ENCODE measurements at regions not wholly inside any gene's neighbourhood (a gene's known extent, or its start where the extent isn't known, plus 50 kb on each side); places are given as distances from the start of the nearest gene placed in this dataset.

DNA sequence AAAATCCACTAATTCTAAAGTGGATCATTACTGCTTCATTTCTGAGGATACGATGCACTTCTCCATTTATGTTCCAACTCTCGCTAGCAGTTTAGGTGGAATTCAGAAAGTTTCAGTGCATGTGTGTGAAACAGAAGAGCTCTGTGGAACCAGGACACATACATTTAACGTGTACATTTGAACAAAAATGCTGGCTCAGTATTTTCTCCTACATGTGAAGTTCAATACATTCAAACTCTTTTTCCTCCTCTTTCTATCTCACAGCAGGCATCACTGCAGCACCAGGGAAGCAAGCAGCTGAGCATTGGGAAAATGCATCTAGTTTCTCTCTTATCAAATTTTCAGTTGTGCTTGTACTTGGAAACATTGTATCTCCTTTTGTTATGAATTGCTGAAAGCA, 169.4 kb upstream of the CNTN1 start:
- H2AFZ ChIP-seq (replicated peaks): no peak overlapping the region
- no peaks in the 10 kb centered on the region for H3K4me1 Mint-ChIP-seq
- no peaks in the 10 kb centered on the region for H3K36me3 Mint-ChIP-seq
- H3K79me2 ChIP-seq (ENCODE audit: low read depth): no peaks in the 10 kb centered on the region
- H3F3A ChIP-seq (ENCODE audit: low read depth): no peaks in the 10 kb centered on the region
- no peak for DNase-seq (ENCODE audit: low spot score)
- TF ChIP-seq EZH2 (IDR thresholded peaks at IDR 0.05) (no peak), EZH2phosphoT487 (IDR thresholded peaks at IDR 0.05) (no peak), CTCF (IDR thresholded peaks at IDR 0.05) (no peak)
- no peaks in the 10 kb centered on the region for H3K4me1 ChIP-seq
- no peaks in the 10 kb centered on the region for H3K9me3 Mint-ChIP-seq
- no peaks in the 10 kb centered on the region for H4K20me1 ChIP-seq (ENCODE audit: low read depth)
- no peak overlapping the region for H3K4me3 ChIP-seq
- H3K36me3 ChIP-seq: no peaks in the 10 kb centered on the region
- H3K27ac ChIP-seq: no peak overlapping the region
- no peak overlapping the region for H3K4me2 ChIP-seq
- H3K27me3 ChIP-seq: no peaks in the 10 kb centered on the region
- H3K27me3 Mint-ChIP-seq (ENCODE audit: insufficient read depth, low read depth): no peaks in the 10 kb centered on the region
- no peak overlapping the region for H3K9ac ChIP-seq
- no peak overlapping the region for H3K27ac Mint-ChIP-seq
- no peaks in the 10 kb centered on the region for H3K9me3 ChIP-seq (ENCODE audit: low read depth)
- no peak overlapping the region for H3K4me3 Mint-ChIP-seq

DNA sequence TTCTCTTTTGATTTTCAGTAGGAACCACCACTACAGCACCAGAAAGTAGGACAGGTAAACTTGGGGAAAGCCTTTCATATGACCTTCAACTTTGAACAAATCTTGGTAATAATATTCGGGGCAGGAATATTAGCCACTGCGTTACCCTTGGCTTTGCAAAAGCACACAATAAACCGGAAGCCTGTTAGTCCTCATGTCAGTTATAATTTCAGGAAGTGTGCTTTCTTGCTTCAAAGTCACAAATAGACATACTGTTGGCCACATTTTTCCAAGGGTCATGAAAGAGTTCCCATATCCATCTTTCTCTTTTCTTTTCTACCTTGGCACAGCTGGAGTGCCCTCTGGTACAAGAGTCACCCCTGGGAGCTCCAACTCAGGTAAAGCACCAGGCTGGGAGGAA, 167.2 kb upstream of the CNTN1 start:
- no peaks in the 10 kb centered on the region for H3K27me3 ChIP-seq
- H3K4me3 ChIP-seq: no peak overlapping the region
- H3K9me3 ChIP-seq (ENCODE audit: low read depth): no peaks in the 10 kb centered on the region
- H2AFZ ChIP-seq (replicated peaks): no peak overlapping the region
- H3K9ac ChIP-seq: no peak overlapping the region
- H3K4me1 ChIP-seq: no peaks in the 10 kb centered on the region
- no peaks in the 10 kb centered on the region for H3K27me3 Mint-ChIP-seq (ENCODE audit: insufficient read depth, low read depth)
- no peak for DNase-seq (ENCODE audit: low spot score)
- TF ChIP-seq EZH2phosphoT487 (IDR thresholded peaks at IDR 0.05) (no peak), EZH2 (IDR thresholded peaks at IDR 0.05) (no peak), CTCF (IDR thresholded peaks at IDR 0.05) (no peak)
- H3K79me2 ChIP-seq (ENCODE audit: low read depth): no peaks in the 10 kb centered on the region
- H3K9me3 Mint-ChIP-seq: no peaks in the 10 kb centered on the region
- no peak overlapping the region for H3K4me2 ChIP-seq
- no peak overlapping the region for H3K27ac Mint-ChIP-seq
- H3K36me3 ChIP-seq: no peaks in the 10 kb centered on the region
- no peaks in the 10 kb centered on the region for H4K20me1 ChIP-seq (ENCODE audit: low read depth)
- no peaks in the 10 kb centered on the region for H3F3A ChIP-seq (ENCODE audit: low read depth)
- no peaks in the 10 kb centered on the region for H3K36me3 Mint-ChIP-seq
- H3K4me1 Mint-ChIP-seq: no peaks in the 10 kb centered on the region
- H3K4me3 Mint-ChIP-seq: no peak overlapping the region
- no peak overlapping the region for H3K27ac ChIP-seq

DNA sequence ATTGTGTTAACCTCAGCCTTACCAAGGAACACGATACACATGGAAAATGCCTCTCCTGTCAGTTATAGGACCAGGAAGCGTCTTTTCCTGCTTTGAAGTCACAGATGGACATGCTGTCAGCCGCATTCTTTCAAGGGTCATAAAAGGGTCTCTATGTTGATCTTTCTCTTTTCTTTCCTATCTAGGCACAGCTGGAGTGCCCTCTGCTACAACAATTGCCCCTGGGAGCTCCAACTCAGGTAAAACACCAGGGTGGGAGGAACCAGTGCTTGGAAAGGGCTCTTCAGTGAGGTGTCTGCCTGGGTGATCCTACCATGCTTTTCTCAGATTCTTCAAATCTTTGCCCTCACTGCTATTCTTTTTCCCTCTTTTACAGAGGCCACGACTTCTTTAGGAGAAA, 157.4 kb upstream of the CNTN1 start:
- H3K36me3 ChIP-seq: no peaks in the 10 kb centered on the region
- H3K9ac ChIP-seq: no peak overlapping the region
- no peaks in the 10 kb centered on the region for H3K9me3 ChIP-seq (ENCODE audit: low read depth)
- Mint-ChIP-seq H3K4me1 (no peaks in the 10 kb centered on the region), H3K36me3 (no peaks in the 10 kb centered on the region), H3K4me3 (no peak overlapping the region), H3K9me3 (no peaks in the 10 kb centered on the region), H3K27me3 (ENCODE audit: insufficient read depth, low read depth) (no peaks in the 10 kb centered on the region), H3K27ac (no peak overlapping the region)
- H2AFZ ChIP-seq (replicated peaks): no peak overlapping the region
- TF ChIP-seq CTCF (IDR thresholded peaks at IDR 0.05): no peak
- no peaks in the 10 kb centered on the region for H3F3A ChIP-seq (ENCODE audit: low read depth)
- peaks cover 4% of the 10 kb centered on the region for H3K4me1 ChIP-seq
- no peaks in the 10 kb centered on the region for H3K79me2 ChIP-seq (ENCODE audit: low read depth)
- H3K4me3 ChIP-seq: no peak overlapping the region
- no peaks in the 10 kb centered on the region for H4K20me1 ChIP-seq (ENCODE audit: low read depth)
- no peak for DNase-seq (ENCODE audit: low spot score)
- no peak overlapping the region for H3K4me2 ChIP-seq
- H3K27ac ChIP-seq: no peak overlapping the region
- H3K27me3 ChIP-seq: no peaks in the 10 kb centered on the region

DNA sequence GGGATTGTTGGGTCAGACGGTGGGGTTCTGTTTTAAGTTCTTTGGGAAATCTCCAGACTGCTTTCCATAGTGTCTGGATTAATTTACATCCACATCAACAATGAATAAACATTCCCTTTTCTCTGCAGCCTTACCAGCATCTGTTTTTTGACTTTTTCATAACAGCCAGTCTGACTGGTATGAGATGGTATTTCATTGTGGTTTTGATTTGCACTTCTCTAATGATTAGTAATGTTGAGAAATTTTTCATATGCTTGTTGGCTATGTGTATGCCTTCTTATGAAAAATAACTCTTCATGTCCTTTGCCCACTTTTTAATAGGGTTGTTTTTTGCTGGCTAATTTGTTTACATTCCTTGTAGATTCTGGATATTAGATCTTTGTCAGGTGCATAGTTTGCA, 140.8 kb upstream of the CNTN1 start:
- no peaks in the 10 kb centered on the region for H3K9me3 Mint-ChIP-seq
- H3K4me1 Mint-ChIP-seq: no peaks in the 10 kb centered on the region
- Histone ChIP-seq H4K20me1 (ENCODE audit: low read depth) (no peaks in the 10 kb centered on the region), H2AFZ (replicated peaks) (no peak overlapping the region), H3K4me3 (no peak overlapping the region), H3K4me2 (no peak overlapping the region), H3K79me2 (ENCODE audit: low read depth) (no peaks in the 10 kb centered on the region), H3F3A (ENCODE audit: low read depth) (no peaks in the 10 kb centered on the region), H3K36me3 (no peaks in the 10 kb centered on the region), H3K9me3 (ENCODE audit: low read depth) (no peaks in the 10 kb centered on the region), H3K9ac (no peak overlapping the region), H3K27ac (no peak overlapping the region), H3K27me3 (no peaks in the 10 kb centered on the region), H3K4me1 (no peaks in the 10 kb centered on the region)
- H3K36me3 Mint-ChIP-seq: no peaks in the 10 kb centered on the region
- no peak overlapping the region for H3K27ac Mint-ChIP-seq
- DNase-seq (ENCODE audit: low spot score): no peak
- H3K4me3 Mint-ChIP-seq: no peak overlapping the region
- TF ChIP-seq EZH2phosphoT487 (IDR thresholded peaks at IDR 0.05) (no peak), EZH2 (IDR thresholded peaks at IDR 0.05) (no peak), CTCF (IDR thresholded peaks at IDR 0.05) (no peak)
- no peaks in the 10 kb centered on the region for H3K27me3 Mint-ChIP-seq (ENCODE audit: insufficient read depth, low read depth)

Measured in neural progenitor cell (in vitro differentiated cells).